ENCODE measurements at regions not wholly inside any gene's neighbourhood (a gene's known extent, or its start where the extent isn't known, plus 50 kb on each side); places are given as distances from the start of the nearest gene placed in this dataset.
"Not testable (repeated sequence)": the region's sequence is repeated elsewhere in the genome, so short reads cannot be mapped to it uniquely, and the experiment has no call there.

DNA sequence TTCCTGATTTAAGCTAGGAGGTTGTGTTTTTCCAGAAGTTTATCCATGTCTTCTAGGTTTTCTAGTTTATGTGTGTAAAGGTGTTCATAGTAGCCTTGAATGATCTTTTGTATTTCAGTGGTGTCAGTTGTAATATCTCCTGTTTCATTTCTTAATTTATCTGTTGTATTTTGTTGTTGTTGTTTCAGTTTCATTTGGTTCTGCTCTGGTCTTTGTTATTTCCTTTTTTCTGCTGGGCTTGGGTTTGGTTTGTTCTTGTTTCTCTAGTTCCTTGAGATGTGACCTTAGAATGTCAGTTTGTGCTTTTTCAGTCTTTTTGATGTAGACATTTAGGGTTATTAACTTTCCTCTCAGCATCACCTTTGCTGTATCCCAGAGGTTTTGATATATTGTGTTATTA is 62.8 kb downstream of the SCP2D1 start:
- DNase-seq: not testable (repeated sequence)

DNA sequence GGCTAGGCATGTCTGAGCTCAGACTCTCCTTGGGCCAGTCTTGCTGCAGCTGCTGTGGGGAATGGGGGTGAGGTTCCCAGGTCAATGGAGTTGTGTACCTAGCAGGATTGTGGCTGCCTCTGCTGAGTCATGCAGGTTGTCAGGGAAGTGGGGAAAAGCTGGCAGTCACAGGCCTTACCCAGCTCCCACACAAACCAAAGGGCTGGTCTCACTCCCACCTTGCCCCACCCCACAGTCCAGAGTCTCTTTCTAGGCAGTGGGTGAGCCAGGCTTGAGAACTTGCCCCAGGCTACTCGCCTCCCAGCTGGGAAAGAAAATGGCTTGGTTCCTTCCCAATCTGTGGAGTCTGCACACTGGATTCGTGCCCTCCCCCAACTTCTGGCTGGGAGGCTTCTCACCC is 65.7 kb downstream of the SCP2D1 start:
- no peak for DNase-seq

DNA sequence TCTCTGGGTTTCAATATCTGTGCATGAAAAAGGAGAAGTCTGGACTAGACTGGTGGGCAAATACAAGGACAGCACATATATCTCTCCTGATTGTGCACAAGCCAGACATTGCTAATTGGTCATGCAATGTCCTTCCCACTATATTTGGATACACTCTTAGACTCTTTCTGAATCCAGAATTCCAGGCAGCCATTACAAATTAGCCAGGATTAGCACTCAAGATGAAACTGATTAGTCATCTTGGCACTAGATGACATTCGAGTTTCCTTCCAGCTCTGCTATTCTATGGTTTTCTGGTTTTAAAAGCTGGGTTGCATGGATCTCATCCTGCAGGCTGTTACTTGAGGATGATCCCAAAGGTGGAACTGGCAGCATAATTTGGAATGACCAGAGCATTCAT is 73.2 kb downstream of the SCP2D1 start:
- peak; percentile 27 for DNase-seq

- DNase-seq: no peak
These were observed 88.6 kb downstream of the SCP2D1 start for GRCh38 chr20:18901980-18902737.

DNA sequence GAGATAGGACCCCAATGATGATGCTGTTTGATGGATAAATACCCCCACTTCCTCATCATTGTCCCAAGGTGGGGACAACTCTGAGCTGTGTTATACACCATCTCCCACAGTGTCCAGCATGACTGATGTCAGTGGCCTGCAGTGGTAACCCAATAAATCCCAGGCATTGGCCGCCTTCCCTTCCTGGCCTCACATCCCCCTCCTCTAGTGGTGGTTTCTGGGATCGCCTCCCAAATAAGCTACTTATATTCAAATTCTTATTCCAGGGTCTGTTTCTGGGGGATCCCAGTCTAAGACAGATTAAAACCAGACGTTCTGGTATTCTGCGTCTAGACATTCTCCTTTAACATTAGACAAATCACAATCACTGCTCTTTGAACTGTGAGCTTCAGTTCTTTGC is 90.6 kb downstream of the SCP2D1 start:
- no peak for DNase-seq

- no peak for DNase-seq
These were observed 91.0 kb downstream of the SCP2D1 start for GRCh38 chr20:18904624-18905023.

DNA sequence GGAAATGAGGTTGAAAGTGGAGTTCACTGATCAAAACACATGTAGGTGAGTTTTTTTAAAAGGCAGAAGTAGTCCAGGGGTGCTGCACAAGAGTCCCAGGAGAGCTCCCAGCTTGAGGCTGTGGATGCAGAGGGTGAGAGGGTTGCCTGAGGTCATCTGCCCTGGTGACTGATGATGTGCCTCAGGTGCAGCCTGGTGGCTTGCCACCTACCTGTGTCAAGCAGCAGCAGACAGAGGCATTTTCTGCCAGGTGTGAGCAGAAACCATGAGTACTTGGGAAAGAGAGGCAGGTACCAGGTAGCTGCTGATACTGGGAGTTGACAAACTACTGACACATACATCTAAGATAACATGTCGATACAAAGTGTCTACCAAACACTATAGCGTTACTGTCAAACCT is 92.5 kb downstream of the SCP2D1 start:
- DNase-seq: no peak

DNA sequence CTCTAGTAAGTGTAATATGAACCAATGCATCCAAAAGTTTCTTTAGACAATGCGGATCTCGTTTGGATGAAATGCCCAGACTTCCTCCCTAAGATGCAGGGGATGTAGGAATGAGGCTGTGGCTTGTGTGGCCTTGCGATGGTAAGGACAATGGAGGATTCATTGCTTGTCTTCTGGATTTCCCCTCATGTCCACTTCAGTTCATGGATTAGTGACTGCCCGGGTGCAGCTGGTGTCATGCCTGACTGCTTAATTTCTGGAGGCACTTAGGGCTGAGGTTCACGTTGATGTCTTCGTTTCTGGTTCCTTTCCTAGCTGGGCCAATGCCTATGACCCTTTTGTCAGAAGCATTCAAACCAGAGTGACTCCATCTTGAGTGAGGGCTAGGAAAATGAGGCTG is 93.8 kb downstream of the SCP2D1 start:
- DNase-seq: no peak

DNA sequence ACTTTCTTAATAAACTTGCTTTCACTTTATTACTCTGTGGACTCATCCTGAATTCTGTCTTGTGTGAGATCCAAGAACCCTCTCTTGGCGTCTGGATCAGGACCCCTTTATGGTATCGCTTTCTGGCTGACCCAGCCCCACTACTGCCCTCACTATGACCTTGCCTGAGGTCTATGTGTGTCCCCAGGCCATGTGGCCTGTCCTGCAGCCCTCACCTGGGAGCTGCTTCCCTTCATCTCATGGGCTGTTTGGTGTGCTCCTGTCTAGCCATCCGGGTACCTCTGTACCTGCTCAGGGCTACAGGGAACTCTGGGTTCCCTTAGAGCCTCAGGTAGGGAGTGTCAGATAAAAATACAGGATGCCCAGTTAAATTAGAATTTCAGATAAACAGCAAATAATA is 94.5 kb downstream of the SCP2D1 start:
- DNase-seq: no peak

- DNase-seq: no peak
These were observed 95.7 kb downstream of the SCP2D1 start for GRCh38 chr20:18909254-18909653.

DNA sequence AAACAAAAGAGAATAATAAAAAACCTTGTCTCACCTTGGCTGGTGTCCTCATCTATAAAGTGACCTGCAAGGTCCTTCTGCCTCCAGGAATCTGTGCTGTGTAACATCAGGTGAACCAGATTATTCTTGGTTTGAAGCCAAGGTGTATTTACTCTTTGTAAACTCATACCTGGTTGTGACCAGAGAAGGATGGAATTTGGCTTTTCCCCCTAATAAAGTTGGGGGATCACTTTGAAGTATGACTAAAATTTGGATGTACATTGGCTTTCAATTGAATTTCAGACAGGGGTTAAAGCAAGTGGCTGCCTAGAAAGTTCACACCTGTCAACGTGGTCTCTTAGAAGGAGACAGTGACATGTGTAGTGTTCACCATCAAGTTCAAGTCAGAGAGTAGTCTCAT is 100.1 kb downstream of the SCP2D1 start:
- no peak for DNase-seq

- no peak for DNase-seq
These were observed 101.2 kb downstream of the SCP2D1 start for GRCh38 chr20:18914796-18915195.

DNA sequence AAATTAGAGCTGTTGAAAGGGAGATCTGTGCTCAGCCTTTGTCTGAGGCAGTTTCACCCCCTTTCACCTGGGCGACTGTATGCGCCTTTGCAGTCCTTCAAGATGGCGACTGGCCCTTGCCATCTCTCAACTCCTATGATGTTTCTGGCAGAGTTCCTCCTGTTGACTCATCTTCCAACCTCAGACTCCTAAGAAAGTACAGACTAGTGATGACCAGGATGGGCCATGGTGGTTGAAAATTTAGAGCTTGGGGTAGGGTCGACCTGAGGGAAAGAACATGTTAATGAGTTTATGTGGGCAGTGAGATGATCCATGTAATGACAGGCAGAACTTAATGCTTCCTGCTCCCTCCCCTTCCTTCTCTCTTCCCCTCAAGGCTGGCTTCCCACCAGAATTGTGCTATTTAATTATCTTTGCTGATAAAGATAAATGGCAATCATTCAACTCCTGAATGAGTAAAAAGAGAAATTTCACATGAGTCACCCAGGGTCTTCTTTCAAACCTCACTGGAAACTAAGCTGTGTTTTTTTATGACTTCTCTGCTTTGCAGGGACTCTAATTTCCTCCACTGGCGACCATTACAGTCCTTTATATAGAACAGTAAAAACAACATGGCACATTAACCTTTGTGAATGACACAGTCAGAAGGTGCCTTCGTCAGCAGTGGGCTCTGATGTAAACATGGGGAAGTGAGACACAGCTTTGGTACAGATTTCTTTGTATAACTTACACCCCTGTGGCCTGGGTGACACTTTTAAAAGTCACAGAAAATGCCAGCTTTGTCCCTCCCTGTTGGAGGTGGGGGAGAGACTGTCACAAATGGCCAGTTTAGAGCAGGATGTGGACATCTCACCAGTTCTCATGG is 103.5 kb downstream of the SCP2D1 start:
- DNase-seq: peak; percentile 7

DNA sequence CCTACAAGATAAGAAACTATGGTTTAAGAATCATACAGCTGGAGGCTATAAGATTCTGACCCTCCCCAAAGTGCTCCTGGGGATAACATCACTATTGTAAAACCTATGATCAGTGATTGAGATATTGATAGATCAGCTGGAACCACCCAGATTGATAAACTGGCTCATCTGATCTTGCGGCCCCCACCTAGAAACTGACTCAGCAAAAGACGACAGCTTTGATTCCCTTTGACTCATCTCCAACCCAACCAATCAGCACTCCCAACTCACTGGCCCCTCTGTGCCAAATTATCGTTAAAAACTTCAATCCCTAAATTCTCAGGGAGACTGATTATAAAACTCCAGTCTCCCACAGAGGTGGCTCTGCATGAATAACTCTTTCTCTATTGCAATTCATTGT is 106.4 kb downstream of the SCP2D1 start:
- no peak for DNase-seq

GRCh38 chr20:18921291-18921690 is 107.7 kb downstream of the SCP2D1 start:
- no peak for DNase-seq

DNA sequence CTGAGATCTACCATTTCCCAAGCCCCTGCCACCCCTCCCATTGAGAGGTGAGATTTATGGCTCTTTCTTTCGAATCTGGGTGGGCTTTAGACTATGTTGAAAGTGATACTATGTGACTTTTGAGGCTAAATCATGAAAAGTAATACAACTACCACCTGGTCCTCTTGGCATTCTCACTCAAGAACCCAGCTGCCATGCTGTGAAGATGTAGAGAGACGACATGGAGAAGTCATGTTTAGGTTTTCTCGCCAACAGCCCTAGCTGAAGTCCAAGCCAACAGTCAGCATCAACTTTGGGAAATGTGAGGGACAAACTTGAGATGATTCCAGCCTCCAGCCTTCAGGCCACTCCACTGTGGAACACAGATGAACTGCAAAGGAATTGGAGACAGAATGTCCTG is 108.7 kb downstream of the SCP2D1 start:
- DNase-seq: no peak

- no peak for DNase-seq
These were observed 109.3 kb downstream of the SCP2D1 start for GRCh38 chr20:18922898-18923297.

- no peak for DNase-seq
These were observed 113.4 kb downstream of the SCP2D1 start for GRCh38 chr20:18926965-18927364.

GRCh38 chr20:18928626-18929025 is 115.0 kb downstream of the SCP2D1 start:
- no peak for DNase-seq

DNA sequence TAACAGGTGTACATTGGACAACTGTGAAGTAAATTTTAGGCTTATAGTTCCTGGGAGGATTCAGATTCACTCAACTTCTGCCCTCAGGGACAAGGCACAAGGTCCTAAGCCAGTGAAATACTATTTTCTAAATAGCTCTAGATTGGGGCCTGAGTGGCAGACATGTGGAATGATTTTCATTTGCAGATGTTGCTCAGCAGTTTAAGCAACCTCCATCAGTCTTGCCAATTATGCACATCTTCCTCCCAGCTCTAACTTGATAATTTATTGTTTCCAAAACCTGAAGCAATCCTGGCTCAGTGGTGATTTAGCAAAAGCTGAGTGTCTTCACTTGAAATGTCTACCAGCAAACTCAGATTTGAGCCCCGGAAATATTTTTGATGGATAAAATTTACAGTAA is 116.2 kb downstream of the SCP2D1 start:
- DNase-seq: no peak

DNA sequence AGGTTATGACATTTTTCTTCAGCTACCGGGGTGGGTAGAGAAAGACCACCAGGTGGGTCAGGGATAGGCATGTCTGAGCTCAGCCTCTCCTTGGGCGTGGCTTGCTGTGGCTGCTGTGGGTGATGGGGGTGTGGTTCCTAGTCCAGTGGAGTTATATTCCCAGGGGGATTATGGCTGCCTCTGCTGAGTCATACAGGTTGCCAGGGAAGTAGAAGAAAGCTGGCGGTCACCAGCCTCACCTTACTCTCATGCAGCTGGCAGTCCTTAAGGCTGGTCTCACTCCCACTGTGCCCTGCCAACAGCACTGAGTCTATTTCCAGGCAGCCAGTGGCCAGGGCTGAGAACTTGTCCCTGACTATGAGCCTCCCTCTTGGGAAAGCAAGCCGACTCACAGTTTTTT is 130.0 kb downstream of the SCP2D1 start:
- DNase-seq: no peak

GRCh38 chr20:18956890-18957289 is 143.3 kb downstream of the SCP2D1 start:
- no peak for DNase-seq

DNA sequence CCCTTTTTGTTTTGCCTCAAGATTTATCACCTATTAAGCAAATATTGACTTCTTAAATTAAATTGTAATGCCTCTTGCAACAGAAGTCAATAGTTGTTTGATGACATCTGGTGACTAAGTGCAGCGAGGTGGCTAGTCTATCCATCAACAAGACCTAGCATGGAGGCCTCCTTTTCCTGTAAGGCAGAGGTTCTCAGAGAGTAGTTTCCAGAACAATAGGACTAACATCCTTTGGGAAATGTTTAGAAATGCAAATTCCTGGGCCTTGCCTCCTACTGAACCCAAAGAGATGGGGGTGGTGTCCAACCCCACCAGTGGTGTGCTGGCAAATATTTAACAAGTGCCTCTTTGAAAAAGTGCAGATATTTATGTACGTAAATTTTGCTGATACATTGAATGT is 143.7 kb downstream of the SCP2D1 start:
- no peak for DNase-seq

DNA sequence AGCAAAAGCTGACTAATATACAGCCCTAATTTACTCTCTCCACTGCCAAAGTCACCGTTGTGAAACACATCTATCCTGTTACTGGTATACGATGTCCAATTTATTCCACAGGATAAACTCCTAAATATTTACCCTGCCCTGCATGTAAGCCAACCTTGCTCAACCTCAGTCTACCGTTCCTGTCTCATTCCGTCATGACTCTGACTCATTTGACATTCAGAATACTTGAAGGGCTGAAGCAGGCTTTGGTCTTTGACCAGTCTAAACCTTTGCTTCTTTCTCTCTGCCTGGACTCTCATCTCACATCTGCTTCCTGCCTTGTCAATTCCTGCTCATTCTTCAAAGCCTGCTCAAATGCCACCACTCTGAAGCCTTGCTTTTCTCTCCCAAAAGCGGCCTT is 157.5 kb downstream of the SCP2D1 start:
- DNase-seq: no peak

Measured in fibroblast of skin of abdomen (primary cell).